NCI-H1092 (cell line): ENCODE measurements at regions not wholly inside any gene's neighbourhood (a gene's known extent, or its start where the extent isn't known, plus 50 kb on each side); places are given as distances from the start of the nearest gene placed in this dataset.

Source experiments
- DNase-seq: peaks from one replicate; lab custom pipeline; 2025; lab: John Stamatoyannopoulos, UW

DNA sequence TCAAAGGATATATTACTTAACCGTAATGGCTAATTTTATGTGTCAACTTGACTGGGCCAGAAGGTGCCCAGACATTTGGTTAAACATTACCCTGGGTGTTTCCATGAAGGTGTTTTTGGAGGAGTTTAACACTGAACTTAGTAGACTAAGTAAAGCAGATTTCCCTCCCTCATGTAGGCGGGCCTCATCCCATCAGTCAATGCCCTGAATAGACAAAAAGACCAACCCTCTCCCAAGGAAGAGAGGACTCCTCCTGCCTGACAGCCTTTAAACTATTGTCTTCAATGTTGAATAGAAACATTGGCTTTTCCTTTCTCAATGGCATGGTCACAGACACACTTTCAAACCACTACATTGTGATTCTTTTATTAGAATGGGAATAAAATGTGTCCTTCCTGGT, 121.9 kb downstream of the SETD4 start:
- no peak for DNase-seq

DNA sequence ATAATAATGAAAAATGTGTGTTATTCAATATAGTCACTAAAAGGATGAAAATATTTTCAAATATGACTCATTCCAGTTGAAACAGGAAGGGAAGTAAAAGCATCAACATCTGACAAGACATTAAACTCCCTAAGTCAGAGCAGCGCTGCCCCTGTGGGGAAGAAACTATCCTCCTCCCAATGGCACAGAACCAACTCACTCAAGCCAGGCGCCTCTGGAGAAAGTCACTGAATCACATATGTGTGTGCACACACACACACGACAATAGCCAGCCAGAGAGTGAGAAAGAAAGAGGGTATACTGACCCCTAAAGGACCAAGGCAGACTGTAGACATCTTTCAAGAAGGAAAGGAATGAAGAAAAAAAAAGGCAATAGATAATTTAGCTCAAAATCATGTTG, 126.9 kb downstream of the SETD4 start:
- DNase-seq = no peak

DNA sequence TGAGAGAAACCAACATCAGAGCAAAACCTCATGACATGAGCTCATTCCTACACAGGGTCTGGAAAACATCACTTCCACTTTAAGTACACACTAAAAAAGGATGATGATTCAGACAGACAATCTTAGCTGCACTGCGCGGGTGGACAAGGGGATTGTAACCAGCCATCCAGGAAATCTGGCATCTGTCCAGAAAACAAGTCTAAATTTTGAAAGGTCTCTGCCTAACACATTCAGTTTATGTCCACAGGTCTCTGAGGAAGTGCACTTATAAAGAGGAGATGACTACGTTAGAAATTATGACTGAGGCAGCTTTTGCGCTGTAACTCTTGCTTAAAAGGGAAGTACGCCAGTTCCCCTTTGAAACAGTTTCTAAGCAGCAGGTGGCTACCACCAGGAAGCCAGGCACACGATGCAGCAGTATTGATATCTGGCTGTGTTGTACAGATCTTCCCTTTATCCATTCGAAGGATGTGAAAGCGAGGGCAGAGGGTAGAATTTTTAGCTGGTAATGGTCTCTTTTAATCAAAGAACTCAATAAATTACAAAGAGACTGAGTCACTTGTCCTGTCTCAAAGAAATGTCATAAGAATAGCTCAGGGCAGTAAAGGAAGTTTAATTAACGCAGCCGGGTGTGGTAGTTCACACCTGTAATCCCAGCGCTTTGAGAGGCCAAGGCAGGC, 128.0 kb downstream of the SETD4 start:
- peak; percentile 42 for DNase-seq

DNA sequence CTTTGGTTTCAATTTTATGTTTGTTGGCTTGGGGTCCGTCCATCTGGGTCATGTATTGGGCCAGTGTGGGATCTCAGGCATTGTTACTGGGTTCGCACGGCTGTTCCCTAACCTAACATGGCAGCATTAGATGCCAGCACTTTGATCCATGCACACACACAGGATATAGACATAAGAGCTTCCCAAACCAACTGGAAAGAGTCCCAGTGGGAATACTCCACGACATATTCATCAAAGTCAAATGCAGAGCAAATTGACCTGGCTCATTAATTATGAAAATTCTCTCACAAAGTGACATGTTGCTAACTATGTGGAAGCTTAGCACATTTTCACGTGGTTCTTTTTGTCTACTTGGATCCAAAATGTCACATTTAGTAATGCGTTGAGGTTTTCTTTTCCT, 130.4 kb downstream of the SETD4 start:
- DNase-seq = no peak

DNA sequence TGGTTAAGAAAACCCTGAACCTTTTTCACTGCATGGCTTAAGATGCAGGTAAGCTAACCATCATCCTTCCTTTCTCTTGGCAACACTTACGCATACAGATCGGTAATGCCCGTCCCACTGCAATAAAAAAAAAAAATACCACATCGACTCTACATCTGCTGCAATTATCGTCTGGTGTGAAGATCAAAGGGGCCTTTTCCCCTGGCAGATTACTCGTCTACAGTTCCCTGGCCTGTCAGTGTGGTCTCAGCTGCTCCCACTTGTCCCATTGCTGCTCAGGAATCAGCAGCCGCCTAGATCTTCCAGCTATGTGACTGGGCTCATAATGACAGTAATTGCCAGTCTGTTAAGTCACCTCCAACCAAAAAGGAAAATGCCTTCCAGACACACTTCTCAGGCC, 133.1 kb downstream of the SETD4 start:
- peak; percentile 77 for DNase-seq

DNA sequence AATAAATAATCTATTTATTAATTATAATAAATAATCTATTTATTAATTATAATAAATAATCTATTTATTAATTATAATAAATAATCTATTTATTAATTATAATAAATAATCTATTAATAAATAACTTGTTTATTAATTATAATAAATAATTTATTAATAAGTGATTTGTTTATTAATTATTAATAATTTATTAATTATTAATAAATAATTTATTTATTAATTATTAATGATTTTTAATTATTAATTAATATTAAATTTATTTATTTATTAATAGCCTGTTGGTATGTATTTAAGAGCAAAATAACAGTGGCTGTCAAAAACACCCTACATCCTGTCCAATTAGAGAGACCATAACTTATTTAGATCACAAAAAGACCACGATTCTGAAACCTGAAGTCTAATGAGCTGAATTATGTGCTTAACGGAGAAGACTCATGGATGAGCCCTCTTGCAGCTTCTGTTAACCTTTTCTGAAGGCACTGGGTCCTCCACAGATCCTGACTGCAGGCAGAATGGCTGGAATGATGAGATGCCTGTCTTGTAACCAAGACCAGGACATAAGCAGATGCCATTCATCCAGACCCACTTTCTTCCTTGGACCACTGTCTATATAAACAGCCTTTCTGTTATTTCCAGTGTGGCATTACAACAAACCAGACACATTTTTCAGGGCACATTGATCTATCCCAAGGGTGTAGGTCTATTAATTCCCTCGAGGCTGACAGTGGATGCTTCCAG, 134.2 kb downstream of the SETD4 start:
- no peak for DNase-seq

DNA sequence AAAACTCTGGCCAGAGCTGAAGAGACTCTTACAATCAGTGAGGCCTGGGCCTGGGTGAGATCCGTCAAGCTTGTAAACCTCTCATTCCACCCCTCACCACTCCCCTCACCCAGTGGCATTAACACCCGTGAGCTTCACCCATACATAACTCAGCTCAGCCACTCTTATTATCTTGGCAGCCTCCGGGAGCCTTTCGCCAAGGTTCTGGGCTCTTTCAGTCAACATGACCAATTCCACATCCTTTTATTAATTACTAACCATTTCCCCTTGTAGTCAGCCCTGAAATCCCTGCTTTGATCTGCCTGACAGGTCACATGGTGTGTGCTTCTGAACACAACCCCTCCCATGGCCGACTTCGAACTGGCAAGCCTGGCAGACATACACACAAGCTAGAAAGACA, 134.8 kb downstream of the SETD4 start:
- no peak for DNase-seq

DNA sequence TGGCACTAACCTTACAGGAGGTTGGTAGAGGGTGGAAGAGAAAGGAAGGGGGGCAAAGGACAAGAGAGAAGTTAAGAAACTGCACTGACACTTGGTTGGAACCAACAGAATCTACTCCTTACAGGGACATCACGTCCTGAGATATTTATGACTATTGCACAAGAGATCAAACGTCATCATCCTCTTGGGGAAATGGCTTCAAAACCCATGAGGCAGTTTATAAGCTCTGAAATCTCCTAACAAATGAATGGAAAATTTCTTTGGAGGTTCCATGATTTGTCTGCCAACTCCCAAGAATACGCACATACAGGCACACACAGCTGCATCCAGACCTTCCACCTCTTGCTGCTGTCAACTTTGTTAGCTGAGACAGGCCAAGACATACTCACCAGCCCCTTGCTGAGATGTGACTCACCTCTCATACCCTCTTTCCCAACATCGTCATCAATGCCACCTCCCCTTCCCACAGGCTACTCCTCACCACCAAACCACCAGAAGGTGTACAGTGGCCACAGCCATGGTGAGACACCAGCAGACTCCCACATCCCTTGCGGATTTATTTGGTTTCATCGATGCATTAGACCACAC, 135.5 kb downstream of the SETD4 start:
- DNase-seq = no peak

DNA sequence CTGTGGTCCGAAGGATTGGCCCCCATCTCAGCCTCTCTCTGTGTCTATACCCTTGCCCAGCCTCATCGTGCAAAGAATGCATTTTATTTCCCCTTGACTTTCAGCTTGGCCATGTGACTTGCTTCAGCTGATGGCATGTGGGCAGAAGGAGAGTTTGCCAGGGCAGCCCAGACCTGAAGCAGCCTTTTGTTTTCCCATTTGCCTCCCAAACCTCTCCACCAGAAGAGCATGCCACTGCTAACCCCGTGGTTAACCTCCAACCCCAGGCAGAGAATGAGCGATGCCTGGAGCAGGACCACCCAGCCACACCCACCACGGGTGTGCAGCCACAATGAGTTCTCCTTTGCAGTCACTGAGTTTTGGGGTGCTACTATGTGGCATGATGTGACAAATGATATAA, 136.4 kb downstream of the SETD4 start:
- no peak for DNase-seq

DNA sequence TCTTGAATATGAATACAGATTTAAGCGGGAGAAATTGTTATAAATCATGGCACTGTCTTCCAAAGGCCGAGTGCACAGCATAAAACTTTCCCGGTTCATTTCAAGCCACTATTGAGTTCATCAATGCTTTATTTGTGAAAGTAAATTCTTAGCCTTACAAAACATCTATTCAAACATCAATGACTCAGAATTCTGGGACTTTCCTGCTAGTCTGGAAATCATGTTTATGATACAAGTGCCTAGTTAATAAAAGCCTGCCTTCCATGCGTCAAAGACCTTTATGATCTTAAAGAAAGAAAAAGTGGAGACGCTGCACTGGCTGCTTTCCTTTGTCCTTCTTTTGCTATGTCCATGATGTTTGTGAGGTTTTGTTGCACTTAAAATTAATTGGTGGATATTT, 137.7 kb downstream of the SETD4 start:
- no peak for DNase-seq

DNA sequence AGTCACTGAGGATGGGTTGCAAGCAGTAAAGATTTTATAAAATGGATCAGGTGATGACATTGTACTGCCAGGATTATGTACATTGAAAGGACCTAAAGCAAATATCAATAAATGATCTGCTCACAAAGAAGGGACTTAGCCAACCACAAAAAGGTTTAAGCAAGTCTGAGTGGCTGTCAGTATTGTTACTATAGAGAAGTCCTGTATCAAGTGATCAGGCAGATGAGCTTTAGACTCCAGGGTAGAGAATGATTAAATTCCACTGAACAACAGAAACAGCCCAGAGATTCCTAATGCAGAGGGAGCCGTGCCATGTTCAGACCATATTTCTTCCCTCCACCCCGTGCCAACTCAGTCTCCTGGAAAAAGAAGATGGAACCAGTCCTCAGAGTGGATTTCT, 138.9 kb downstream of the SETD4 start:
- DNase-seq = no peak

DNA sequence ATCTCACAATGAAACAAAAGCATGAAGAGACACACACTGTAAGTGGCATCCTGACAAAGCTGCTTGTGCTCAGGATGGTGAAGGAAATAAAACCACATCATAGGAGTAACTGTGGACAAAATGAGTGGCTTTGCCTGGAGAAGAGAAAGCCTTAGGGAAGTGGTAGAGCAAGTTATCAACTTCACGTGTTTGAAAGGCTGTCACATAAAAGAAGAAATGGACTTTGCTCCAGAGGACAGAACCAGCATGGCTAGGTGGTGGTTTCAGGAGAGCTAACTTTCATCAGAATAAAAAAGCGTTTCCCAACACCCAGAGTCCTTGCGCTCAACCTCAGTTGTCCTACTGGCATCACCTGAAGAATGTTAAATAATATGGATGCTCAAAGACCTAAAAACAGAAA, 139.9 kb downstream of the SETD4 start:
- DNase-seq = no peak

DNA sequence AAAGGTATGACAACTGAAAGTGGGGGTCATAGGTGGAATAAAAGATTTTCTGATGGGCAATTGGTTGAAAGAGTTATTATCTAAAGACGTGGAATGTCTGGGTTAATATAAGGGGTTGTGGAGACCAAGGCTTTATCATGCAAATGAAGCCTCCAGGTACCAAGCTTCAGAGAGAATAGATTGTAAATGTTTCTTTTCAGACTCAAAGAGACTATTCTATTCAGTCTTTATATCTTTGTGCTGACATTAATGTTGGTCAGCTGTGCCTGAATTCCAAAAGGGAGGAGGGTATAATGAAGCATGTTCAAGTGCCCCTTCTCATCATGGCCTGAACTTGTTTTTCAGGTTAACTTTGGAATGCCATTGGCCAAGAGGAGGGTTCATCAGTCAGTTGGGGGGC, 145.3 kb downstream of the SETD4 start:
- no peak for DNase-seq

DNA sequence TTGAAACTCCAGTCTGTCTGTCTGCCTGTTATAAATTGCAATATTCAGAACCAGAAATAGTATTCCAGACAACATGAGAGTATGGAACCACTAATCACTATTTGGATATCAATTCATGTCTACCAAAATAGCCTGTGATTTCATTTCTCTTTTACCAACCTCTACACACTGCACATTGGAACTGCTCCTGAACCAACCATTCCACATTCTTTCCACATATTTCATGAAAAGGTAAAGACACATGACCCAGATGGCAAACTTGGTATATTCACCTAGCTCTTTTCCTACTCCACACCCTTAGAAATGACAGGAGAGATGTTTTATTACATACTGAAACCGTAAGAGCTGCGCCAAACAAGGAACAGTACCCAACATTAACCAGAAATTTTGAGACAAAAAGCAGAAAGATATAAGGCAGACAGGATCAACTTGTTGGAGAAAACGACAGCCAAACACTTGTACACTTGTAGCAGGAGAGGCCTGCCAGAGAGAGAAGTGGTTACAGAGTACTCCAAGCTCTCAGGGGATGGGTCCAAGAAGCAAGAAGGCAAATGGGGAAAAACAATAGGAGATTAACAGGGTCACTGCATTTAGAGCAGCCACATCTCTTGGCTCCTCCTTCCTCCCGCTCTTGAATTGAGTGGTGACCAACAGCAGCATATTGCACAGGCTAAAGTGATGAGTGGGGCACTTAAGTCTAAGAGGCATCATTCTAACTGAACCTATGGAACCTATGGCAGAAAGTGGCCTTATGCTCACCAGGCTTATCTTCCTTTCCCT, 148.7 kb downstream of the SETD4 start:
- no peak for DNase-seq

DNA sequence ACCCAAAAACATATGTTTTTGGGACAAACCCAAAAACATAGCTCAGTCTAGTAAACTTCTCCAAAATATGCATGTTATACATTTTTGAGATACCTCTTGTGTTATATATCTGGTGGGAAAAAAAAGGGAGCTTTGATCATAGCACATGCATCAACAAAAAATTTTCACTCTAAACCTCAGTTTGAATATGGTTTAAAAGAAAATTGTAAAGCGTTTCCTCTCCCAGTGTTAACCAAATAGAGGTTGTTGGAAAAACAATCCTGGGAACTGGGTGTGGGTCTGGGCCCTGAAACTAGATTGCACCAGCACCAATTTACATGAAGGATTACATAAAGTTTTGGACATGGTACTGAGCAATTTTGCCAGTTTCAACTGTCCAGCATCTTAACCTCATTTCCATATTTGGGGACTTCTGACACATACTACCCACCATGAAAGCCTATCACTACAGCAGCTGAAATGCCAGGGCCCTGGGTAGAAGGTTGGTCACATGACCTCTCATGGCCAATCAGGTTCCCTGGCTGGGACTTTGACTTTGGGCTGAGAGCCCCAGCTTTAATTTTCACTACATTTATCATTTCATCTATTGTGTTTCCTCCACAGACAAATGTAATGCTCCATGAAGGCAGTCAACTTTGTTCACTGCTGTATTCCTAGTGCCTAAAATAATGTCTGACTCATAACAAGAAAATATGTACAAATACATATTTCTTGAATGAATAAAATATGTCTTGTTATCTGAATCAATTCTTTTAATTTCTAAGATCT, 150.7 kb downstream of the SETD4 start:
- no peak for DNase-seq

DNA sequence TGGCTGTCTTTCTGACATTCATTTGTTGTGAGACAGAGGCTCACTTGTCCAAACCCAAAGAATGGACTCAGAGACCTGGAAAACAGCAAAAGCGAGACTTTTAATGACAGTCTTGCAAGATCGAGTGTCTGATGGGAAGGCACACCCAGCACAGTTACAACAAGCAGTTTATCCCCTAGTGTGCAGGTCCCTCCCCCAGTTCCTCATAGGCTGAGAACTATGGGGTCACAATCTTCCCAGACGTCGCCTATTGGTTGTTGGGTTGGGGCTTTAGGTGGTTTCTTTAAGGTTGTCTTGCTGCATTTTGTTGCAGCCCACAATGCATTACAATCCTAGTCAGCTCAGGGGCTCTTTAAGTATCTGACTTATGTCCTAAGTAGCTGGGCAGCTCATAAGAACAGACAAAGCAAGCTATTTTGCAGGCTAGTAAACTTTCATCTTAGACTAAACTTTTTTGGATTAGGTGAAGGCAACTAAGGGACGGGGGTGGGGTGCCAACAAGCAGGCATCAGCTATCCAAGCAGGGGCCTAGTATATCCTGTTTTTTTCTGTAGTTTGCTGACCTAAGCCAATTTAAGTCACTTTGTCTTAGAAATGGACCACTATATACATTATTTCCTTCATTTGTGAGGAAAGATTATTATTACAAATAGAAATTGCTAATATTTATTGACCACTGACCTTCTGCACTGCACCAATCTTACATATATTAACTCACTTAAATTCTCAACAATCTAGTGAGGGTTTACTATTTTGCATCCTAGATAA, 151.8 kb downstream of the SETD4 start:
- DNase-seq = no peak

DNA sequence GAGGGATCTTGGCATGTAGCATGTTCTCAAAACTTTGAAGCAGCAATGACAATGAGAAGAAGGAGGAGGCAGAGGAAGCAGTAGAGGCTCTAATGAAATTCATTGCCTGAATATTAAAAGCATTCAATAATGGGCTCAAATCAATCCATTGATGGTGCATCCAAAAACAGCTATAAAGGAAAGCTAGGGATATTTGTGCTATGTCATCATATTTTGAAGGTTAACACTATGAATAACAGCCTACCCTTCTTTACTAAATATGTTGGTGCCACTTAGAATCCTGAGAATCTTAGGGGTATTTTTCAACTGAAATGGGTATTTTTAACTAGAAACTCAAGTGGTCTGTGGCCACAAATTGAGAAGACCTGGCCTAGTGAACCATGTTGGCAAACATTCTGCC, 153.7 kb downstream of the SETD4 start:
- DNase-seq = no peak

DNA sequence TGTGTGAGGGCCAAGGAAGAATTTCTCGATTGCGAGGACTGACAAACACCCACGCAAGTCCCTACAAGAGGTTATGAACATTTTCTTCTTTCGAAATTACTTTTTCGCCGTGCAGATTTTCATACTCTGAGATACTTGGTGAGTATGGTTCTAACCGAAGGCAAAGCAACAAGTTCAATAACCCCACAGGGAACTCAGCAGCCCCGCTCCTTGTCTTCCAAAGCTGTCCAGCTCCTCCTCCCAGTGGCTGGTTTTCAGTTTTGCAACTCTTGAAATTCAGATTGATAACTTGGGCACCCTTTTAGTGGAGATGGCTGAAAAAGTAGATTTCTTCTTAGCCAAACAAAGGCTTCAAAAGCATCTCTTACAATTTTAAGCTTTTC, 154.4 kb downstream of the SETD4 start:
- no peak for DNase-seq

DNA sequence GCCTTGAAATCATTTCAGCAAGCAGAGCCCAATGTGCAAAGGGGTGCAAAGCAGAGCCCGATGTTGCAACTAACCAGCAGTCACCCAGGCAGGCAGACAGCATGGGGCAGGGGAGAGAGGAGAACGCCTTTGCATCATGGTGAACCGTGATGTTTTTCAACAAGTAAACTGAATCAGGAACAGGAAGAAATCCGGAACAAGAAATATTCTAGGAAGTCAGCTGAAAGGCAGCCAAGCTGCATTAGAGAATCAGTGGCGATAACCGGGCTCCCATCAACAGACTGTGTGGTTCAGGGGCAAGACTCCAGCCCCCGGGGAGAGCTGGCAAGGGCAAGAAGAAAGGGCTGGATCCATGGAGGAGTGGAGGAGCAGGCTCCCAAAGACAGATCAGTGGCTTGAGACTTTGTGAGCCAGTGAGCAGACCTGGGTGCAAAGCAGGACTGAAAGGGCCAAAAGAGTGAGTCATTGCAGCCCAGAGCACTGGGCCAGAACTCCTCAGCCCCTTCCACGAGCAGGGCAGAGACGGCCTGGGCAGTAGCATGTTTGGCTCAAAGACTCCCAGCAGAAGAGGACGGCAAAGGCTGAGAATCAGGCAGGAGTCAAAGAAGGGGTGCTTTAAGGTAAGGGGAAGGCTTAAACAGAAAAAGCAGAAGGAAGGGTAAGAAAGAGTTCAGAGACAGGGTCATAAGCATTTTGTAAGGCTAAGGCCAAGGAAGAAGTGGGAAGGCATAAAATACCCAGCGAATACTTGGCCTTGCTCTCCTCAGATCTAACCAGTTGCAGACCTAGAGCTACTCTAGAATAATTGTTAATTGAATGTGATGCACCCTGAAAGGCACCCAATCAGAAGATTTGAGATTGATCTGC, 155.0 kb downstream of the SETD4 start:
- DNase-seq = no peak

DNA sequence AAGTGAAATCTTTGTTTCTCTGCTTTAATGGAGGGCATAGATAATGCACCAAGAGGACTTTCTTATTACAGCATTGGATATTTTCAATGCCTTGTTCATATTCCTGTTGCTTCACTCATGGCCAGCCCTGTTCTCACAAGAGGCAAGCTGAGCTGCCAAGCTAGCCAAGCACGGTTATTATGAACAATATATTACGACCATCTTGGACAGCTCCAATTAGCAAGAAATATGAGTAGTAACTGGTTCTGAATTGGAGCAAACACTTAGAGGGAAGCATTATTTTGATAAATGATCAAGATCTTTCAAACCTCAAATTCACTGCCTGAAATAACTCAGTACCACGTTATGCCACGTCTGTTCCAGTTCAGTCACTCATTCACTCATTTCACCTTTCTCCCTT, 159.8 kb downstream of the SETD4 start:
- DNase-seq = no peak
